SK-N-SH treated with all-trans-retinoic acid at 6 μM for 48 hours (cell line): ENCODE measurements at regions not wholly inside any gene's neighbourhood (a gene's known extent, or its start where the extent isn't known, plus 50 kb on each side); places are given as distances from the start of the nearest gene placed in this dataset.

Source experiments
- ATAC-seq: fragments of 200-7000 bp; cut with Tn5 transposase; 3 replicates; pipeline ENCODE4 v1.9.1; 2020; ENCODE audit warnings: mild to moderate bottlenecking, moderate library complexity
- ARNTL ChIP-seq: fragments of 450-650 bp; formaldehyde crosslinking; IDR thresholded peaks from 2 replicates; pipeline ENCODE4 v1.5.0; 2020; ENCODE audit warnings: low read depth, mild to moderate bottlenecking, moderate library complexity, borderline replicate concordance
- BACH2 ChIP-seq: fragments of 250-450 bp; sonication (Bioruptor Pico); IDR thresholded peaks from 2 replicates; pipeline ENCODE4 v1.9.0; 2021; ENCODE audit warnings: mild to moderate bottlenecking, borderline replicate concordance
- CSDC2 ChIP-seq: fragments of 250-450 bp; sonication (Bioruptor Pico); IDR thresholded peaks from 2 replicates; pipeline ENCODE4 v1.5.0; 2020; ENCODE audit warnings: mild to moderate bottlenecking, moderate library complexity
- ESRRG ChIP-seq: fragments of 250-450 bp; sonication (Bioruptor Pico); IDR thresholded peaks from 2 replicates; pipeline ENCODE4 v1.6.1; 2021; ENCODE audit warnings: mild to moderate bottlenecking
- GLIS3 ChIP-seq: fragments of 250-450 bp; sonication (Bioruptor Pico); IDR thresholded peaks from 2 replicates; pipeline ENCODE4 v1.5.0; 2020; ENCODE audit warnings: mild to moderate bottlenecking, moderate library complexity
- ISL1 ChIP-seq: fragments of 250-450 bp; sonication (Bioruptor Pico); IDR thresholded peaks from 2 replicates; pipeline ENCODE4 v2.1.2; 2022; ENCODE audit warnings: mild to moderate bottlenecking, moderate library complexity
- OSR1 ChIP-seq: fragments of 250-450 bp; sonication (Bioruptor Pico); IDR thresholded peaks from 2 replicates; pipeline ENCODE4 v1.8.0; 2022; ENCODE audit warnings: moderate library complexity, mild to moderate bottlenecking, inconsistent platforms
- PPARA ChIP-seq: fragments of 250-450 bp; sonication (Bioruptor Pico); IDR thresholded peaks from 2 replicates; pipeline ENCODE4 v1.5.0; 2020; ENCODE audit warnings: mild to moderate bottlenecking, borderline replicate concordance
- SNAI2 ChIP-seq: fragments of 250-450 bp; sonication (Bioruptor Pico); IDR thresholded peaks from 2 replicates; pipeline ENCODE4 v1.5.0; 2020; ENCODE audit warnings: mild to moderate bottlenecking, moderate library complexity
- TCF4 ChIP-seq: fragments of 250-450 bp; sonication (Bioruptor Pico); IDR thresholded peaks from 2 replicates; pipeline ENCODE4 v1.8.0; 2021; ENCODE audit warnings: mild to moderate bottlenecking, moderate library complexity, borderline replicate concordance
- TOX ChIP-seq: fragments of 250-450 bp; sonication (Bioruptor Pico); IDR thresholded peaks from 2 replicates; pipeline ENCODE4 v1.8.0; 2021; ENCODE audit warnings: mild to moderate bottlenecking, moderate library complexity, borderline replicate concordance
- ZC3H10 ChIP-seq: fragments of 250-450 bp; sonication (Bioruptor Pico); IDR thresholded peaks from 2 replicates; pipeline ENCODE4 v1.5.1; 2021; ENCODE audit warnings: mild to moderate bottlenecking, moderate library complexity
- ZFP3 ChIP-seq: fragments of 250-450 bp; sonication (Bioruptor Pico); IDR thresholded peaks from 2 replicates; pipeline ENCODE4 v1.5.0; 2020; ENCODE audit warnings: mild to moderate bottlenecking, moderate library complexity
- ZFP30 ChIP-seq: fragments of 450-650 bp; formaldehyde crosslinking; IDR thresholded peaks from 2 replicates; pipeline ENCODE4 v1.5.0; 2022; ENCODE audit warnings: mild to moderate bottlenecking, moderate library complexity
- ZNF565 ChIP-seq: fragments of 450-650 bp; formaldehyde crosslinking; conservative IDR thresholded peaks from 2 replicates; pipeline ENCODE4 v1.5.0; 2020; ENCODE audit warnings: low read depth, mild to moderate bottlenecking, moderate library complexity
- ZNF70 ChIP-seq: fragments of 450-650 bp; formaldehyde crosslinking; IDR thresholded peaks from 2 replicates; pipeline ENCODE4 v1.5.0; 2020; ENCODE audit warnings: mild to moderate bottlenecking, moderate library complexity
- ZNF8 ChIP-seq: fragments of 450-650 bp; formaldehyde crosslinking; IDR thresholded peaks from 2 replicates; pipeline ENCODE4 v1.5.0; 2020; ENCODE audit warnings: mild to moderate bottlenecking, moderate library complexity
- TF ChIP-seq, protein P1 (sequence below): fragments of 250-450 bp; sonication (Bioruptor Pico); IDR thresholded peaks from 2 replicates; pipeline ENCODE4 v1.5.1; 2020; ENCODE audit warnings: low read depth, mild to moderate bottlenecking, moderate library complexity
- TF ChIP-seq, protein P2 (sequence below): fragments of 250-450 bp; sonication (Bioruptor Pico); IDR thresholded peaks from 2 replicates; pipeline ENCODE4 v1.8.0; 2020; ENCODE audit warnings: mild to moderate bottlenecking, moderate library complexity, borderline replicate concordance
- TF ChIP-seq, protein P3 (sequence below): fragments of 250-450 bp; sonication (Bioruptor Pico); IDR thresholded peaks from 2 replicates; pipeline ENCODE4 v1.8.0; 2021; ENCODE audit warnings: low read depth, mild to moderate bottlenecking, moderate library complexity, borderline replicate concordance
- TF ChIP-seq, protein P4 (sequence below): fragments of 250-450 bp; sonication (Bioruptor Pico); IDR thresholded peaks from 2 replicates; pipeline ENCODE4 v1.5.1; 2021; ENCODE audit warnings: mild to moderate bottlenecking, moderate library complexity

DNA sequence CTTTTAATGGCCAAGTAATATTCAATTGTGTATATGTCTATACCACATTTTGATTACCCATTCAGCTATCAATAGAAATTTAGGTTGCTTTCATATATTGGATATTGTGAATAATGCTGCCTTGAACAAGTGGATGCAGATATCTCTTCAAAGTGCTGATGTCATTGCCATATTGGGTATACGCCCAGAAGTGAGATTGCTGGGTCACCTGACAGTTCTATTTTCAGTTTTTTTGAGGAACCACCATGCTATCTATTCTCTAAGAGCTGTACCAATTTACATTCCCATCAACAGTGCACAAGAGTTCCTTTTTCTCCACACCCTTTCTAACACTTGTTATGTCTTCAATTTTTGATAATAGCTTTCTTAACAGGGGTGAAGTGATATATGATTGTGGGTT, 306.9 kb downstream of the ZNF516 start:
- ATAC-seq: no peak
- no peak for TF ChIP-seq SNAI2 (CRISPR knock-in tag)
- TF ChIP-seq, protein P1, sequence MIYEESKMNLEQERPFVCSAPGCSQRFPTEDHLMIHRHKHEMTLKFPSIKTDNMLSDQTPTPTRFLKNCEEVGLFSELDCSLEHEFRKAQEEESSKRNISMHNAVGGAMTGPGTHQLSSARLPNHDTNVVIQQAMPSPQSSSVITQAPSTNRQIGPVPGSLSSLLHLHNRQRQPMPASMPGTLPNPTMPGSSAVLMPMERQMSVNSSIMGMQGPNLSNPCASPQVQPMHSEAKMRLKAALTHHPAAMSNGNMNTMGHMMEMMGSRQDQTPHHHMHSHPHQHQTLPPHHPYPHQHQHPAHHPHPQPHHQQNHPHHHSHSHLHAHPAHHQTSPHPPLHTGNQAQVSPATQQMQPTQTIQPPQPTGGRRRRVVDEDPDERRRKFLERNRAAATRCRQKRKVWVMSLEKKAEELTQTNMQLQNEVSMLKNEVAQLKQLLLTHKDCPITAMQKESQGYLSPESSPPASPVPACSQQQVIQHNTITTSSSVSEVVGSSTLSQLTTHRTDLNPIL: no peak
- no peak for TF ChIP-seq ZNF565
- TF ChIP-seq BACH2 (CRISPR knock-in tag): no peak
- TF ChIP-seq, protein P2, sequence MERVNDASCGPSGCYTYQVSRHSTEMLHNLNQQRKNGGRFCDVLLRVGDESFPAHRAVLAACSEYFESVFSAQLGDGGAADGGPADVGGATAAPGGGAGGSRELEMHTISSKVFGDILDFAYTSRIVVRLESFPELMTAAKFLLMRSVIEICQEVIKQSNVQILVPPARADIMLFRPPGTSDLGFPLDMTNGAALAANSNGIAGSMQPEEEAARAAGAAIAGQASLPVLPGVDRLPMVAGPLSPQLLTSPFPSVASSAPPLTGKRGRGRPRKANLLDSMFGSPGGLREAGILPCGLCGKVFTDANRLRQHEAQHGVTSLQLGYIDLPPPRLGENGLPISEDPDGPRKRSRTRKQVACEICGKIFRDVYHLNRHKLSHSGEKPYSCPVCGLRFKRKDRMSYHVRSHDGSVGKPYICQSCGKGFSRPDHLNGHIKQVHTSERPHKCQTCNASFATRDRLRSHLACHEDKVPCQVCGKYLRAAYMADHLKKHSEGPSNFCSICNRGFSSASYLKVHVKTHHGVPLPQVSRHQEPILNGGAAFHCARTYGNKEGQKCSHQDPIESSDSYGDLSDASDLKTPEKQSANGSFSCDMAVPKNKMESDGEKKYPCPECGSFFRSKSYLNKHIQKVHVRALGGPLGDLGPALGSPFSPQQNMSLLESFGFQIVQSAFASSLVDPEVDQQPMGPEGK: no peak
- TF ChIP-seq CSDC2 (CRISPR knock-in tag): no peak
- TF ChIP-seq ZNF70: no peak

DNA sequence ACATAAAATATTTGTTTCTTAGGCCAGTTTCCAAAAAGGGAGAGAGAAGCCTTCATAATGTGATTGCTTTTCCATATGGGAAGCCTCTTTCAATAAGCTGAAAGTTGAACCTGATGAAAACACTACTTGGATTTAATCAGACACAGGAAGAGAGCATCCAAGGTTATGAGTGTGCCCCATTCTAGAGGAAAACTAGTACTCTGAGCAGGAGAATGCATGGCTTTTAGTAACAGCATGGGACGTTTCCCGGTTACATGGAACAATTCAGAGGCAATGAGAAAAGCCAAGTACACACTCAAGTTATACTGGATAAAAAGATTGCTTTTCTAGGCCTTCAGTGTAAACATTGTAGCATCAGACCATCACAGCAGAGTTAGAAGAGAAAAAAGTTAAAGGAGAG, 315.8 kb downstream of the ZNF516 start:
- no peak for ATAC-seq

DNA sequence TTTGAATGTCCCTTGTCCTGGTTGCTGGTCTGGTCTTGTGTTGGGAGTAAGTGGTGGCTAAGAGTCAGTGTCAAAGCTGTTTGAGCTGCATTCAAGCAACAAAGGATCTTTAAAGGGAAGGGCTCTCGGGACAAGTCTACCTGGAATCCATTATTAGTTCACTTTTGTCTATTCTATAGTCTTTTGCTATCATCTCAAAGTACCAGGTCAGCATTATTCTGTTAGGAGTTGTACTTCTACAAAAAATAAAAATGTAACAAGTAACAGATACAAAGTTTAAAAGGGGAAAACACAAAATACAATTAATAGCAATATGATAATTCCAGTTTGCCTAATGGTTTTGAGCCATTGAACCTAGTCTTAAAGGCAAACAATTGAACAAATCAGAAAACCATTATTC, 317.9 kb downstream of the ZNF516 start:
- no peak for TF ChIP-seq SNAI2 (CRISPR knock-in tag)
- no peak for TF ChIP-seq ISL1 (CRISPR knock-in tag)
- TF ChIP-seq BACH2 (CRISPR knock-in tag): no peak
- no peak for TF ChIP-seq ZC3H10 (CRISPR knock-in tag)
- no peak for TF ChIP-seq ZNF565
- no peak for TF ChIP-seq OSR1 (CRISPR knock-in tag)
- TF ChIP-seq ZNF8 (CRISPR knock-in tag): no peak
- TF ChIP-seq, protein P1: no peak
- TF ChIP-seq, protein P3, sequence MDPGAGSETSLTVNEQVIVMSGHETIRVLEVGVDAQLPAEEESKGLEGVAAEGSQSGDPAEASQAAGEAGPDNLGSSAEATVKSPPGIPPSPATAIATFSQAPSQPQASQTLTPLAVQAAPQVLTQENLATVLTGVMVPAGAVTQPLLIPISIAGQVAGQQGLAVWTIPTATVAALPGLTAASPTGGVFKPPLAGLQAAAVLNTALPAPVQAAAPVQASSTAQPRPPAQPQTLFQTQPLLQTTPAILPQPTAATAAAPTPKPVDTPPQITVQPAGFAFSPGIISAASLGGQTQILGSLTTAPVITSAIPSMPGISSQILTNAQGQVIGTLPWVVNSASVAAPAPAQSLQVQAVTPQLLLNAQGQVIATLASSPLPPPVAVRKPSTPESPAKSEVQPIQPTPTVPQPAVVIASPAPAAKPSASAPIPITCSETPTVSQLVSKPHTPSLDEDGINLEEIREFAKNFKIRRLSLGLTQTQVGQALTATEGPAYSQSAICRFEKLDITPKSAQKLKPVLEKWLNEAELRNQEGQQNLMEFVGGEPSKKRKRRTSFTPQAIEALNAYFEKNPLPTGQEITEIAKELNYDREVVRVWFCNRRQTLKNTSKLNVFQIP (CRISPR knock-in tag): no peak
- no peak for TF ChIP-seq GLIS3 (CRISPR knock-in tag)
- TF ChIP-seq ZFP3: no peak
- TF ChIP-seq PPARA (CRISPR knock-in tag): no peak
- TF ChIP-seq, protein P4, sequence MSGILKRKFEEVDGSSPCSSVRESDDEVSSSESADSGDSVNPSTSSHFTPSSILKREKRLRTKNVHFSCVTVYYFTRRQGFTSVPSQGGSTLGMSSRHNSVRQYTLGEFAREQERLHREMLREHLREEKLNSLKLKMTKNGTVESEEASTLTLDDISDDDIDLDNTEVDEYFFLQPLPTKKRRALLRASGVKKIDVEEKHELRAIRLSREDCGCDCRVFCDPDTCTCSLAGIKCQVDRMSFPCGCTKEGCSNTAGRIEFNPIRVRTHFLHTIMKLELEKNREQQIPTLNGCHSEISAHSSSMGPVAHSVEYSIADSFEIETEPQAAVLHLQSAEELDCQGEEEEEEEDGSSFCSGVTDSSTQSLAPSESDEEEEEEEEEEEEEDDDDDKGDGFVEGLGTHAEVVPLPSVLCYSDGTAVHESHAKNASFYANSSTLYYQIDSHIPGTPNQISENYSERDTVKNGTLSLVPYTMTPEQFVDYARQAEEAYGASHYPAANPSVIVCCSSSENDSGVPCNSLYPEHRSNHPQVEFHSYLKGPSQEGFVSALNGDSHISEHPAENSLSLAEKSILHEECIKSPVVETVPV (CRISPR knock-in tag): no peak
- no peak for TF ChIP-seq TOX (CRISPR knock-in tag)
- TF ChIP-seq, all 23 proteins: peak for 0

More for the DNA sequence above, 315.8 kb downstream of the ZNF516 start:
- TF ChIP-seq PPARA (CRISPR knock-in tag): no peak
- TF ChIP-seq ZNF70: no peak
- no peak for TF ChIP-seq SNAI2 (CRISPR knock-in tag)
- TF ChIP-seq, protein P4 (CRISPR knock-in tag): no peak
- no peak for TF ChIP-seq OSR1 (CRISPR knock-in tag)
- TF ChIP-seq ZNF565: no peak
- TF ChIP-seq ARNTL: no peak
- no peak for TF ChIP-seq ZC3H10 (CRISPR knock-in tag)
- no peak for TF ChIP-seq TCF4 (CRISPR knock-in tag)
- TF ChIP-seq, all 23 proteins: peak for 0

DNA sequence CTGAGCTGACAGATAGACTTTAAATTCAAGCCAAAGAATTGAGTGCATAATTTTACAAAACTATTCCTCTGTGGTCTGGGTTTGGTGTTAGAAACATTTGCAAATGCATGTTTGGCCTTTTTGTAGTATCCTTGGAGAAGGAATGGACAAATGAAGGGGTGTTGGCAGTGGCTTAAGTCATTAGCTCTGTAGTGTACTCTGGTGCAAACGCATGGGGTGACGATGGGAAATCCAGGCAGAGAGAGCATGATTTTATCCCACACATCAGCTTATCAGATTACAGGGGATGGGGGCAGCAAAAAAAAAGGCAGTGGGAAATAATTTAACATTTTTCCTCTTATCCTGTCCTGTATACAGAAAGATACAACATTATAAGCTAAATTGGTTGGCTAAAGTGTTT, 320.6 kb downstream of the ZNF516 start:
- TF ChIP-seq OSR1 (CRISPR knock-in tag) (no peak), PPARA (CRISPR knock-in tag) (no peak), ZFP30 (CRISPR knock-in tag) (no peak), ESRRG (no peak), SNAI2 (CRISPR knock-in tag) (no peak)
- TF ChIP-seq, protein P3 (CRISPR knock-in tag): no peak
- TF ChIP-seq, protein P4 (CRISPR knock-in tag): no peak
- ATAC-seq: no peak

More for the DNA sequence above, 317.9 kb downstream of the ZNF516 start:
- no peak for ATAC-seq
